B cell (primary cell): ENCODE measurements at regions not wholly inside any gene's neighbourhood (a gene's known extent, or its start where the extent isn't known, plus 50 kb on each side); places are given as distances from the start of the nearest gene placed in this dataset.

ENCODE experiments used
- ATAC-seq: fragments of 200-7000 bp; cut with Tn5 transposase; one replicate; pipeline ENCODE4 v1.10.0; 2021; ENCODE audit warnings: low read depth, mild to moderate bottlenecking, moderate number of reproducible peaks, moderate library complexity
- CTCF ChIA-PET: fragments of 350-600 bp; sonication (Branson Sonifier 250); formaldehyde crosslinking; loops from one replicate; lab custom pipeline; 2021; ENCODE audit warnings: antibody characterized with exemption, inconsistent platforms; lab: Charles Lee
- POLR2A ChIA-PET: fragments of 350-600 bp; sonication (Branson Sonifier 250); formaldehyde crosslinking; loops from one replicate; lab custom pipeline; 2021; ENCODE audit warnings: antibody characterized with exemption; lab: Charles Lee
- DNase-seq: peaks from one replicate; pipeline ENCODE4 v3.0.0; 2013
- H2AFZ ChIP-seq: 2 replicates; pipeline ENCODE4 v1.6.1; 2012; ENCODE audit warnings: mild to moderate bottlenecking, low read depth, low read length; ENCODE audit not compliant: insufficient read depth, poor library complexity, severe bottlenecking
- H3K27ac ChIP-seq, 2 donors: 1 replicate in 1 of 2; 2 replicates in 1 of 2; pipeline ENCODE4 v1.5.1; 2012 to 2013; ENCODE audit warnings: low read length in 2 of 2, mild to moderate bottlenecking in 2 of 2, moderate library complexity in 1 of 2
- H3K27me3 ChIP-seq, 4 experiments: fragments of 200-600 bp in 1 of 4; sonication (generic) in 1 of 4; replicated peaks in 1 of 4; 1 replicate in 2 of 4; 2 replicates in 2 of 4; pipeline versions ENCODE4 v1.6.1 to v1.7.0; 2013 to 2016; ENCODE audit warnings: low read length in 3 of 4, mild to moderate bottlenecking in 2 of 4, mixed read lengths in 1 of 4, moderate library complexity in 1 of 4; ENCODE audit not compliant: insufficient read depth in 4 of 4, control insufficient read depth in 3 of 4; ENCODE audit errors: control extremely low read depth in 1 of 4
- H3K36me3 ChIP-seq, 2 experiments: replicated peaks in 1 of 2; 1 replicate in 1 of 2; 2 replicates in 1 of 2; pipeline versions ENCODE4 v1.6.1 to v1.7.1; 2013; ENCODE audit warnings: low read length in 1 of 2; ENCODE audit not compliant: insufficient read depth in 2 of 2, control insufficient read depth in 1 of 2; ENCODE audit errors: control extremely low read depth in 1 of 2, extremely low read depth in 1 of 2
- H3K4me1 ChIP-seq, 2 donors: fragments of 200-600 bp in 1 of 2; sonication (generic) in 1 of 2; 1 replicate in 1 of 2; 2 replicates in 1 of 2; pipeline versions ENCODE4 v1.5.1 to v1.6.1; 2013 to 2017; ENCODE audit warnings: low read length in 2 of 2; ENCODE audit not compliant: control insufficient read depth in 2 of 2, insufficient read depth in 2 of 2
- H3K4me2 ChIP-seq: replicated peaks from 2 replicates; pipeline ENCODE3; 2012; ENCODE audit warnings: mild to moderate bottlenecking, low read depth, low read length; ENCODE audit not compliant: poor library complexity, severe bottlenecking
- H3K4me3 ChIP-seq, 5 experiments: fragments of 200-600 bp in 1 of 5; sonication (generic) in 1 of 5; 1 replicate in 3 of 5; 2 replicates in 2 of 5; pipeline versions ENCODE4 v1.5.1 to v1.7.0; 2011 to 2016; ENCODE audit warnings: low read length in 4 of 5, mild to moderate bottlenecking in 4 of 5, low read depth in 2 of 5, control low read depth in 1 of 5, moderate library complexity in 1 of 5; ENCODE audit not compliant: insufficient read depth in 1 of 5; ENCODE audit errors: control extremely low read depth in 1 of 5, extremely low read depth in 1 of 5
- H3K79me2 ChIP-seq: fragments of 200-600 bp; sonication (generic); one replicate; pipeline ENCODE4 v1.6.0; 2016; ENCODE audit warnings: low read length; ENCODE audit not compliant: control insufficient read depth, insufficient read depth
- H3K9ac ChIP-seq: fragments of 200-600 bp; sonication (generic); 2 replicates; pipeline ENCODE4 v1.6.1; 2017; ENCODE audit warnings: mild to moderate bottlenecking, low read length, moderate library complexity
- H3K9me3 ChIP-seq, 3 donors: one replicate each; pipeline versions ENCODE4 v1.6.1 to v1.7.1; 2013; ENCODE audit warnings: low read length in 2 of 3; ENCODE audit not compliant: control insufficient read depth in 2 of 3, insufficient read depth in 1 of 3; ENCODE audit errors: control extremely low read depth in 1 of 3
- H4K20me1 ChIP-seq: 2 replicates; pipeline ENCODE4 v1.6.0; 2012; ENCODE audit warnings: mild to moderate bottlenecking, low read length; ENCODE audit not compliant: insufficient read depth, control insufficient read depth, poor library complexity, severe bottlenecking
- H3K27ac Mint-ChIP-seq: one replicate; pipeline ENCODE4 v1.8.0; 2021; ENCODE audit warnings: mixed read lengths
- H3K27me3 Mint-ChIP-seq: one replicate; pipeline ENCODE4 v1.8.0; 2021; ENCODE audit warnings: mixed read lengths
- H3K4me1 Mint-ChIP-seq: one replicate; pipeline ENCODE4 v1.8.0; 2021; ENCODE audit warnings: mixed read lengths
- H3K4me3 Mint-ChIP-seq: one replicate; pipeline ENCODE4 v1.8.0; 2021; ENCODE audit warnings: mixed read lengths
- H3K9me3 Mint-ChIP-seq: one replicate; pipeline ENCODE4 v1.8.0; 2022; ENCODE audit warnings: mixed read lengths; ENCODE audit not compliant: insufficient read depth
- CTCF ChIP-seq: fragments of 200-600 bp; IDR thresholded peaks from one replicate; pipeline ENCODE4 v1.8.0; 2022; ENCODE audit warnings: antibody characterized with exemption, mild to moderate bottlenecking
- EZH2 ChIP-seq: IDR thresholded peaks from 2 replicates; pipeline ENCODE4 v1.6.1; 2012; ENCODE audit warnings: borderline replicate concordance, low read depth, mild to moderate bottlenecking, moderate library complexity, low read length; ENCODE audit not compliant: insufficient read depth, poor library complexity, severe bottlenecking
- WGBS: methylation state at CpG from one replicate; pipeline ENCODE4 v1.1.5; 2013; ENCODE audit warnings: missing lambda C conversion rate; ENCODE audit not compliant: insufficient coverage; 5-methylcytosine and 5-hydroxymethylcytosine counted together
- intact Hi-C: fragments of 100-400 bp; cut with micrococcal nuclease; formaldehyde crosslinking; loops from one replicate; pipeline ENCODE4 v1.10.0; 2022

GRCh38 chr4:41882625-41883347 lies 52.4 kb upstream of the TMEM33 start:
- Histone ChIP-seq H3K36me3 (no peaks in the 10 kb centered on the region), H3K4me1 (peaks cover 22 to 33% of the 10 kb centered on the region in 2 donors), H3K27me3 (peaks cover 0 to 48% (median 31%) of the 10 kb centered on the region in 4 experiments), H3K9me3 (peaks cover 0 to 25% (median 0%) of the 10 kb centered on the region in 3 donors), H4K20me1 (no peaks in the 10 kb centered on the region), H3K4me3 (peak overlapping the region; percentile 23 to 51 (median 34)), H3K9ac (peak overlapping the region; percentile 59), H3K27ac (no peak overlapping the region), H2AFZ (peak overlapping the region; percentile 72), H3K4me2 (peak overlapping the region; percentile 83), H3K79me2 (no peaks in the 10 kb centered on the region)
- peak; percentile 99 for TF ChIP-seq CTCF
- TF ChIP-seq EZH2, result no peak
- peaks cover 15% of the 10 kb centered on the region for H3K4me1 Mint-ChIP-seq
- ChIA-PET CTCF (interaction anchor here (6.9 kb wide), 1 partner anchor 601 kb away, joined by 111 read pairs; no protein-coding TSS in a partner anchor), POLR2A (interaction anchor here (0.6 kb wide), 1 partner anchor 27 kb away, joined by 6 read pairs; no protein-coding TSS in a partner anchor)
- peak overlapping the region; percentile 79 for H3K4me3 Mint-ChIP-seq
- H3K9me3 Mint-ChIP-seq, result no peaks in the 10 kb centered on the region
- intact Hi-C loops, result loop anchor here (1.0 kb wide), 1 partner anchor 601 kb away; no protein-coding TSS in a partner anchor
- no peak overlapping the region for H3K27ac Mint-ChIP-seq
- peak; percentile 82 for ATAC-seq
- DNase-seq, result peak; percentile 71
- H3K27me3 Mint-ChIP-seq, result peaks cover 77% of the 10 kb centered on the region
- 19% methylated on average over 19 of the region's 34 CpGs for WGBS
